ENCODE measurements at regions not wholly inside any gene's neighbourhood (a gene's known extent, or its start where the extent isn't known, plus 50 kb on each side); places are given as distances from the start of the nearest gene placed in this dataset.

DNA sequence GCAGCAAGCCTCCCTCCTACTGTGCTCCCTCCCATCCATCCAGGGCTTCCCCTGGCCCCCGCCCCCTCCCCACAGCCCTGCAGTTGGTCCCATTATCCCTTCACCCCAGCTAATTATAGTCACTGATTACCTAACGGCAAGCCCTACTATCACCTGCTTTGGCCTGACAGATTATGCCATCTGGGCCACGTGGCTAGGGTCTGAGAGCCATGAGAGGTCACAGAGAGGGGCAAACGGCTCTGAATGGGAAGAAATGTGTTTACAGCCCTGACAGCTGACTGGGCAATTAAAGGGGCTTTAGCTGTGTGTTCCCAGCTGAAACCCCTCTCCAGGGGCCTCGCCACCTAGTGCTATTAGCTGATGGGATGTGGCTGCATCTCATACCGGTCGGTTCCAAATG is 134.4 kb upstream of the CPEB2 start:
- H3K9me3 ChIP-seq (ENCODE audit: control insufficient read depth, insufficient read depth, low read depth, low read length) = no peaks in the 10 kb centered on the region
- TF ChIP-seq ZNF138 (tag by site-specific recombination; IDR thresholded peaks at IDR 0.05; ENCODE audit: borderline replicate concordance) (no peak), EGR2 (tag by site-specific recombination; IDR thresholded peaks at IDR 0.05; ENCODE audit: low read depth) (no peak), ZNF221 (tag by site-specific recombination; IDR thresholded peaks at IDR 0.05; ENCODE audit: borderline replicate concordance) (no peak), GLIS2 (tag by site-specific recombination; IDR thresholded peaks at IDR 0.05) (no peak), ZNF184 (tag by site-specific recombination; IDR thresholded peaks at IDR 0.05) (no peak), BCL11B (tag by site-specific recombination; IDR thresholded peaks at IDR 0.05; ENCODE audit: low read depth) (no peak), KLF16 (tag by site-specific recombination; IDR thresholded peaks at IDR 0.05) (no peak), ZBTB1 (tag by site-specific recombination; IDR thresholded peaks at IDR 0.05) (no peak), ZSCAN23 (tag by site-specific recombination; IDR thresholded peaks at IDR 0.05) (no peak), SCRT1 (tag by site-specific recombination; IDR thresholded peaks at IDR 0.05; ENCODE audit: borderline replicate concordance) (no peak), ZNF48 (tag by site-specific recombination; IDR thresholded peaks at IDR 0.05) (no peak), ZNF629 (tag by site-specific recombination; IDR thresholded peaks at IDR 0.05) (no peak), KLF1 (tag by site-specific recombination; IDR thresholded peaks at IDR 0.05) (no peak), ZNF561 (tag by site-specific recombination; IDR thresholded peaks at IDR 0.05; ENCODE audit: borderline replicate concordance) (no peak), GLIS1 (tag by site-specific recombination; IDR thresholded peaks at IDR 0.05) (no peak)
- TF ChIP-seq, protein P1, sequence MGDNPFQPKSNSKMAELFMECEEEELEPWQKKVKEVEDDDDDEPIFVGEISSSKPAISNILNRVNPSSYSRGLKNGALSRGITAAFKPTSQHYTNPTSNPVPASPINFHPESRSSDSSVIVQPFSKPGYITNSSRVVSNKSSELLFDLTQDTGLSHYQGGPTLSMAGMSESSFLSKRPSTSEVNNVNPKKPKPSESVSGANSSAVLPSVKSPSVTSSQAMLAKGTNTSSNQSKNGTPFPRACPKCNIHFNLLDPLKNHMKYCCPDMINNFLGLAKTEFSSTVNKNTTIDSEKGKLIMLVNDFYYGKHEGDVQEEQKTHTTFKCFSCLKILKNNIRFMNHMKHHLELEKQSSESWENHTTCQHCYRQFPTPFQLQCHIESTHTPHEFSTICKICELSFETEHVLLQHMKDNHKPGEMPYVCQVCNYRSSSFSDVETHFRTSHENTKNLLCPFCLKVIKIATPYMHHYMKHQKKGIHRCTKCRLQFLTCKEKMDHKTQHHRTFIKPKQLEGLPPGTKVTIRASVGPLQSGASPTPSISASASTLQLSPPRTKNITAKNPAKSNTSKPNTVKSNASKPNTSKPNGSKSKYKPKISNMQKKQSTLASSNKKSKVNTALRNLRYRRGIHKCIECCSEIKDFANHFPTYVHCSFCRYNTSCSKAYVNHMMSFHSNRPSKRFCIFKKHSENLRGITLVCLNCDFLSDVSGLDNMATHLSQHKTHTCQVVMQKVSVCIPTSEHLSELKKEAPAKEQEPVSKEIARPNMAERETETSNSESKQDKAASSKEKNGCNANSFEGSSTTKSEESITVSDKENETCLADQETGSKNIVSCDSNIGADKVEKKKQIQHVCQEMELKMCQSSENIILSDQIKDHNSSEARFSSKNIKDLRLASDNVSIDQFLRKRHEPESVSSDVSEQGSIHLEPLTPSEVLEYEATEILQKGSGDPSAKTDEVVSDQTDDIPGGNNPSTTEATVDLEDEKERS (tag by site-specific recombination; IDR thresholded peaks at IDR 0.05) = no peak
- TF ChIP-seq, protein P2, sequence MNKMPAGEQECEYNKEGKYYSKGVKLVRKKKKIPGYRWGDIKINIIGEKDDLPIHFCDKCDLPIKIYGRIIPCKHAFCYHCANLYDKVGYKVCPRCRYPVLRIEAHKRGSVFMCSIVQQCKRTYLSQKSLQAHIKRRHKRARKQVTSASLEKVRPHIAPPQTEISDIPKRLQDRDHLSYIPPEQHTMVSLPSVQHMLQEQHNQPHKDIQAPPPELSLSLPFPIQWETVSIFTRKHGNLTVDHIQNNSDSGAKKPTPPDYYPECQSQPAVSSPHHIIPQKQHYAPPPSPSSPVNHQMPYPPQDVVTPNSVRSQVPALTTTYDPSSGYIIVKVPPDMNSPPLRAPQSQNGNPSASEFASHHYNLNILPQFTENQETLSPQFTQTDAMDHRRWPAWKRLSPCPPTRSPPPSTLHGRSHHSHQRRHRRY (tag by site-specific recombination; IDR thresholded peaks at IDR 0.05) = no peak
- TF ChIP-seq, protein P3, sequence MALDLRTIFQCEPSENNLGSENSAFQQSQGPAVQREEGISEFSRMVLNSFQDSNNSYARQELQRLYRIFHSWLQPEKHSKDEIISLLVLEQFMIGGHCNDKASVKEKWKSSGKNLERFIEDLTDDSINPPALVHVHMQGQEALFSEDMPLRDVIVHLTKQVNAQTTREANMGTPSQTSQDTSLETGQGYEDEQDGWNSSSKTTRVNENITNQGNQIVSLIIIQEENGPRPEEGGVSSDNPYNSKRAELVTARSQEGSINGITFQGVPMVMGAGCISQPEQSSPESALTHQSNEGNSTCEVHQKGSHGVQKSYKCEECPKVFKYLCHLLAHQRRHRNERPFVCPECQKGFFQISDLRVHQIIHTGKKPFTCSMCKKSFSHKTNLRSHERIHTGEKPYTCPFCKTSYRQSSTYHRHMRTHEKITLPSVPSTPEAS (tag by site-specific recombination; IDR thresholded peaks at IDR 0.05) = no peak
- TF ChIP-seq, protein P4, sequence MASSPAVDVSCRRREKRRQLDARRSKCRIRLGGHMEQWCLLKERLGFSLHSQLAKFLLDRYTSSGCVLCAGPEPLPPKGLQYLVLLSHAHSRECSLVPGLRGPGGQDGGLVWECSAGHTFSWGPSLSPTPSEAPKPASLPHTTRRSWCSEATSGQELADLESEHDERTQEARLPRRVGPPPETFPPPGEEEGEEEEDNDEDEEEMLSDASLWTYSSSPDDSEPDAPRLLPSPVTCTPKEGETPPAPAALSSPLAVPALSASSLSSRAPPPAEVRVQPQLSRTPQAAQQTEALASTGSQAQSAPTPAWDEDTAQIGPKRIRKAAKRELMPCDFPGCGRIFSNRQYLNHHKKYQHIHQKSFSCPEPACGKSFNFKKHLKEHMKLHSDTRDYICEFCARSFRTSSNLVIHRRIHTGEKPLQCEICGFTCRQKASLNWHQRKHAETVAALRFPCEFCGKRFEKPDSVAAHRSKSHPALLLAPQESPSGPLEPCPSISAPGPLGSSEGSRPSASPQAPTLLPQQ (tag by site-specific recombination; IDR thresholded peaks at IDR 0.05) = no peak
- no peak overlapping the region for H3K27ac ChIP-seq (ENCODE audit: extremely low read depth, low read depth, low read length)
- CTCF ChIA-PET = no interaction called here
- no peak overlapping the region for H3K4me3 ChIP-seq (ENCODE audit: low read depth, low read length)
- no peaks in the 10 kb centered on the region for H3K36me3 ChIP-seq (ENCODE audit: control insufficient read depth in 2 of 2, insufficient read depth in 1 of 2, low read length in 2 of 2)
- H3K4me1 ChIP-seq (ENCODE audit: control insufficient read depth, insufficient read depth, low read length) = no peaks in the 10 kb centered on the region
- POLR2A ChIA-PET = no interaction called here

Measured in HEK293 (cell line).